GM12878 (cell line): ENCODE measurements at regions not wholly inside any gene's neighbourhood (a gene's known extent, or its start where the extent isn't known, plus 50 kb on each side); places are given as distances from the start of the nearest gene placed in this dataset.

Experiments
- ATAC-seq: fragments of 200-7000 bp; cut with Tn5 transposase; 3 replicates; pipeline ENCODE4 v1.9.1; 2020; ENCODE audit warnings: mild to moderate bottlenecking, moderate library complexity
- BruUV-seq: library from RNA; stranded (reverse); fragments of 400-500 nt; replicated peaks from 2 replicates; lab custom pipeline; 2021; lab: Mats Ljungman, UMichigan
- CTCF ChIA-PET: fragments of 300-600 bp; sonication (Branson Sonifier 250); formaldehyde crosslinking; extraction: SDS; loops from one replicate; lab custom pipeline; 2021; ENCODE audit warnings: inconsistent platforms; lab: Yijun Ruan, JAX
- POLR2A ChIA-PET: fragments of 350-600 bp; formaldehyde crosslinking; extraction: SDS; loops from one replicate; lab custom pipeline; 2021; ENCODE audit warnings: inconsistent platforms; lab: Charles Lee
- RAD21 ChIA-PET: fragments of 300-600 bp; sonication (Branson Sonifier 250); formaldehyde crosslinking; loops from one replicate; lab custom pipeline; 2023; ENCODE audit warnings: antibody characterized with exemption; ENCODE audit not compliant: unreplicated experiment; lab: Charles Lee
- SMC1A ChIA-PET: fragments of 300-600 bp; sonication (Branson Sonifier 250); formaldehyde crosslinking; loops from one replicate; lab custom pipeline; 2023; ENCODE audit not compliant: unreplicated experiment, uncharacterized antibody; lab: Charles Lee
- DNase-seq: peaks from one replicate; pipeline ENCODE4 v3.0.0-alpha.2; 2011; ENCODE audit warnings: low read depth, low spot score
- FAIRE-seq: peaks from 3 replicates; lab custom pipeline; 2011; peaks lifted over from hg19 to GRCh38; lab: Jason Lieb, UNC
- H2AFZ ChIP-seq: 2 replicates; pipeline ENCODE4 v1.6.0; 2011; ENCODE audit warnings: low read depth, low read length, control low read depth; ENCODE audit not compliant: control insufficient read depth
- H3K27ac ChIP-seq: 2 replicates; pipeline ENCODE4 v1.5.1; 2011; ENCODE audit warnings: control low read depth; ENCODE audit not compliant: control insufficient read depth, insufficient read depth
- H3K27me3 ChIP-seq, 2 experiments: replicated peaks in 1 of 2; 2 replicates each; pipeline versions ENCODE4 v1.6.0 to v1.6.1; 2011; ENCODE audit warnings: low read length in 1 of 2; ENCODE audit not compliant: control insufficient read depth in 2 of 2, insufficient read depth in 2 of 2
- H3K36me3 ChIP-seq, 2 experiments: 2 replicates each; pipeline ENCODE4 v1.5.1; 2011; ENCODE audit warnings: low read length in 1 of 2; ENCODE audit not compliant: control insufficient read depth in 2 of 2, insufficient read depth in 2 of 2
- H3K4me1 ChIP-seq: 2 replicates; pipeline ENCODE4 v1.6.1; 2011; ENCODE audit warnings: mild to moderate bottlenecking, low read length, moderate library complexity, mixed read lengths; ENCODE audit not compliant: control insufficient read depth, insufficient read depth
- H3K4me2 ChIP-seq: 2 replicates; pipeline ENCODE4 v1.6.0; 2011; ENCODE audit warnings: control low read depth; ENCODE audit not compliant: control insufficient read depth, insufficient read depth
- H3K4me3 ChIP-seq: fragments of 200-600 bp; sonication (generic); 2 replicates; pipeline ENCODE4 v1.5.1; 2016
- H3K79me2 ChIP-seq: 2 replicates; pipeline ENCODE4 v1.6.0; 2011; ENCODE audit warnings: low read length; ENCODE audit not compliant: control insufficient read depth, insufficient read depth
- H3K9ac ChIP-seq: 2 replicates; pipeline ENCODE4 v1.8.0; 2011; ENCODE audit warnings: low read length, control low read depth, mixed read lengths; ENCODE audit not compliant: control insufficient read depth, insufficient read depth
- H3K9me3 ChIP-seq: replicated peaks from 3 replicates; pipeline ENCODE4 v1.5.1; 2011; ENCODE audit warnings: mild to moderate bottlenecking, low read length; ENCODE audit not compliant: control insufficient read depth, insufficient read depth
- H4K20me1 ChIP-seq: 2 replicates; pipeline ENCODE4 v1.6.0; 2011; ENCODE audit not compliant: control insufficient read depth, insufficient read depth
- ATF7 ChIP-seq: fragments of 450-650 bp; IDR thresholded peaks from 2 replicates; pipeline ENCODE4 v1.6.1; 2016; ENCODE audit warnings: low read depth, mild to moderate bottlenecking
- CHD1 ChIP-seq: IDR thresholded peaks from 2 replicates; pipeline ENCODE4 v1.6.1; 2012; ENCODE audit warnings: low read depth, low read length, improper control_type of control experiment
- CHD2 ChIP-seq: IDR thresholded peaks from 2 replicates; pipeline ENCODE4 v1.6.1; 2011; ENCODE audit warnings: low read depth, low read length, improper control_type of control experiment, borderline replicate concordance
- EGR1 ChIP-seq, 2 experiments: IDR thresholded peaks; 1 replicate in 1 of 2; 2 replicates in 1 of 2; pipeline ENCODE4 v1.6.1; 2011 to 2012; ENCODE audit warnings: low read depth in 2 of 2, low read length in 2 of 2, borderline replicate concordance in 1 of 2, mild to moderate bottlenecking in 1 of 2, moderate library complexity in 1 of 2
- FOS ChIP-seq: IDR thresholded peaks from 3 replicates; pipeline ENCODE4 v1.6.1; 2011; ENCODE audit warnings: borderline replicate concordance; ENCODE audit not compliant: insufficient read length; ENCODE audit errors: extremely low read depth
- JUND ChIP-seq: IDR thresholded peaks from 2 replicates; pipeline ENCODE4 v1.6.1; 2012; ENCODE audit warnings: low read depth, mild to moderate bottlenecking, low read length, improper control_type of control experiment, moderate library complexity
- MYC ChIP-seq: IDR thresholded peaks from 2 replicates; pipeline ENCODE4 v1.6.1; 2011; ENCODE audit warnings: mild to moderate bottlenecking, low read length, moderate library complexity, inconsistent platforms; ENCODE audit not compliant: insufficient read depth, insufficient replicate concordance, insufficient read length, severe bottlenecking
- NBN ChIP-seq: fragments of 450-650 bp; IDR thresholded peaks from 2 replicates; pipeline ENCODE4 v1.6.1; 2016
- NR2C1 ChIP-seq: fragments of 450-650 bp; IDR thresholded peaks from 2 replicates; pipeline ENCODE4 v1.6.1; 2017; ENCODE audit warnings: antibody characterized with exemption, mild to moderate bottlenecking, moderate library complexity
- PAX5 ChIP-seq: IDR thresholded peaks from 2 replicates; pipeline ENCODE4 v1.6.1; 2011; ENCODE audit warnings: low read depth, low read length, borderline replicate concordance
- POU2F2 ChIP-seq: IDR thresholded peaks from 3 replicates; pipeline ENCODE4 v1.6.1; 2011; ENCODE audit warnings: low read depth, mild to moderate bottlenecking, low read length, borderline replicate concordance
- RCOR1 ChIP-seq: conservative IDR thresholded peaks from 2 replicates; pipeline ENCODE4 v1.6.1; 2012; ENCODE audit warnings: low read depth, low read length, improper control_type of control experiment
- RUNX3 ChIP-seq: IDR thresholded peaks from 2 replicates; pipeline ENCODE4 v1.6.1; 2012; ENCODE audit warnings: low read length, inconsistent platforms
- SP1 ChIP-seq: IDR thresholded peaks from one replicate; pipeline ENCODE4 v1.6.1; 2011; ENCODE audit warnings: low read depth, low read length
- STAT1 ChIP-seq: fragments of 450-650 bp; conservative IDR thresholded peaks from 2 replicates; pipeline ENCODE4 v1.6.1; 2014; ENCODE audit warnings: antibody characterized with exemption, mild to moderate bottlenecking
- TBL1XR1 ChIP-seq: IDR thresholded peaks from 2 replicates; pipeline ENCODE4 v1.6.1; 2012; ENCODE audit warnings: low read depth, low read length, improper control_type of control experiment
- TCF12 ChIP-seq: IDR thresholded peaks from 2 replicates; pipeline ENCODE4 v1.6.1; 2011; ENCODE audit warnings: low read depth, mild to moderate bottlenecking, low read length
- ZBTB33 ChIP-seq: fragments of 450-650 bp; IDR thresholded peaks from 2 replicates; pipeline ENCODE4 v1.6.1; 2017; ENCODE audit warnings: mild to moderate bottlenecking
- ZNF207 ChIP-seq: fragments of 450-650 bp; IDR thresholded peaks from 2 replicates; pipeline ENCODE4 v1.6.1; 2014; ENCODE audit warnings: antibody characterized with exemption, mild to moderate bottlenecking, borderline replicate concordance
- WGBS: methylation state at CpG from one replicate; pipeline ENCODE4 v1.1.6; 2016; ENCODE audit warnings: low lambda C conversion rate; ENCODE audit not compliant: insufficient replicate concordance, insufficient coverage; ENCODE audit errors: missing lambda C conversion rate; 5-methylcytosine and 5-hydroxymethylcytosine counted together
- in situ Hi-C: fragments of 300-500 bp; cut with MboI; formaldehyde crosslinking; loops from 9 replicates; pipeline ENCODE4 v1.14.3; 2018; ENCODE audit warnings: mixed read lengths
- intact Hi-C: fragments of 100-400 bp; cut with micrococcal nuclease; formaldehyde crosslinking; loops from one replicate; pipeline ENCODE4 v1.14.2; 2022; ENCODE audit not compliant: unreplicated experiment
- TF ChIP-seq, protein P1 (sequence below): fragments of 450-650 bp; IDR thresholded peaks from 2 replicates; pipeline ENCODE4 v1.6.1; 2016; ENCODE audit warnings: mild to moderate bottlenecking

DNA sequence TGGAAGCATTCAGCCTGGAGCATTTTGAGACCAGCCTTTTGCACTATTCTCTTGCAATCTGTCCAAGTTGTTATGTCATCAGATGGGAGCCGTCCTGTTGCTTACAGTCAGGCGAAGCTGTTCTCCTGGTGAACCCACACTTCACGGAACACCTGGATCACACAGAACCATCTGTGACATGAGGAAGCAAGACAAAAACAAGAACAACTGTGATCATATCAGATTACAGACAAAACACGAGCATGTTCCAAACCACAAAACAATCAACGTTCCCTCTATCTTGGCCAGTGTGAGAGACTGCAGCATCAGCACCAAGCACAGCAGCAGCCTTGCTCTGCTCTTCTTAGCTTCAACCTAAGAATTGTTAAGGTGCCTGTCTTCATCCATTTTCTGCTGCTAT, 180.5 kb upstream of the SFSWAP start (continued):
- no peak for TF ChIP-seq ATF7
- TF ChIP-seq RCOR1, result no peak
- no peak for TF ChIP-seq PAX5
- TF ChIP-seq, protein P1, sequence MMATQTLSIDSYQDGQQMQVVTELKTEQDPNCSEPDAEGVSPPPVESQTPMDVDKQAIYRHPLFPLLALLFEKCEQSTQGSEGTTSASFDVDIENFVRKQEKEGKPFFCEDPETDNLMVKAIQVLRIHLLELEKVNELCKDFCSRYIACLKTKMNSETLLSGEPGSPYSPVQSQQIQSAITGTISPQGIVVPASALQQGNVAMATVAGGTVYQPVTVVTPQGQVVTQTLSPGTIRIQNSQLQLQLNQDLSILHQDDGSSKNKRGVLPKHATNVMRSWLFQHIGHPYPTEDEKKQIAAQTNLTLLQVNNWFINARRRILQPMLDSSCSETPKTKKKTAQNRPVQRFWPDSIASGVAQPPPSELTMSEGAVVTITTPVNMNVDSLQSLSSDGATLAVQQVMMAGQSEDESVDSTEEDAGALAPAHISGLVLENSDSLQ, result no peak
- TF ChIP-seq FOS, result no peak
- no peak for TF ChIP-seq MYC
- TF ChIP-seq JUND, result no peak
- no peak for TF ChIP-seq ZNF207
- TF ChIP-seq CHD1, result no peak
- TF ChIP-seq NR2C1, result no peak

- ChIA-PET RAD21 (no interaction called here), CTCF (no interaction called here), SMC1A (no interaction called here), POLR2A (interaction anchor here (1.5 kb wide), 1 partner anchor 22 kb away, joined by 3 read pairs; no protein-coding TSS in a partner anchor)
- 57% methylated on average over 12 of the region's 12 CpGs for WGBS
- in situ Hi-C loops, result no loop called here
- Histone ChIP-seq H3K4me2 (no peak overlapping the region), H3K27me3 (no peaks in the 10 kb centered on the region), H3K36me3 (no peaks in the 10 kb centered on the region), H3K4me1 (no peaks in the 10 kb centered on the region), H3K4me3 (no peak overlapping the region), H3K27ac (no peak overlapping the region), H4K20me1 (no peaks in the 10 kb centered on the region), H2AFZ (no peak overlapping the region), H3K9me3 (no peaks in the 10 kb centered on the region; the same call in 2 of the 3 replicates), H3K9ac (no peak overlapping the region), H3K79me2 (no peaks in the 10 kb centered on the region)
- ATAC-seq, result no peak
- intact Hi-C loops, result no loop called here
- FAIRE-seq, result no peak
- no TSS peak for BruUV-seq
- DNase-seq, result no peak
- no peak for TF ChIP-seq TCF12
- TF ChIP-seq ZBTB33, result no peak
- no peak for TF ChIP-seq SP1
- TF ChIP-seq, protein P1, result no peak
- TF ChIP-seq POU2F2, result no peak
- TF ChIP-seq CHD2, result no peak
- TF ChIP-seq EGR1 (IDR thresholded peaks at IDR 0.05; ENCODE audit: borderline replicate concordance in 1 of 2, low read depth in 2 of 2, low read length in 2 of 2), result no peak
- TF ChIP-seq TBL1XR1, result no peak
- TF ChIP-seq RUNX3, result no peak
- TF ChIP-seq NBN, result no peak
- TF ChIP-seq STAT1, result no peak
Observed at GRCh38 chr12:131533139-131533538, 177.8 kb upstream of the SFSWAP start.
